NCI-H82 (cell line): ENCODE measurements at regions not wholly inside any gene's neighbourhood (a gene's known extent, or its start where the extent isn't known, plus 50 kb on each side); places are given as distances from the start of the nearest gene placed in this dataset.

Experiments used
- DNase-seq: peaks from one replicate; lab custom pipeline; 2025; lab: John Stamatoyannopoulos, UW

DNA sequence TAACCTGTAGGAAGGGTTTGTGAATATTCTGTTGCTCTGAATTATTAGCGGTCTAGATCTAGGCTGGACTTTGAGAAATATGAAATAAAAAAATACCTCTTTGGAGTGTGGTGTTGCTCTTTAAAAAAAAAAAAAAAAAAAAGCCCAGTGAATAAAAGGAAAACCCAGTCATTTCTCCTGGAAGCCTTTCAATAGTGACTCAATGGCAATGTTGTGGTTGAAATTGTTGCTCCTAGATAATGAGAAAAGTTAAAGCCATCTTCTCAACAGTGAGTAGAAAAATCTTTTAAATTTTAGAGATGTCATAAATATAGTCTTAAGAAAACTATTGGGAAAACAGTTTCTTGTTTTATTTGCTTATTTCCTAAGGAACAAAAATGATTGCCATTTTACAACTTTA, 135.3 kb downstream of the RFC3 start:
- DNase-seq: no peak

DNA sequence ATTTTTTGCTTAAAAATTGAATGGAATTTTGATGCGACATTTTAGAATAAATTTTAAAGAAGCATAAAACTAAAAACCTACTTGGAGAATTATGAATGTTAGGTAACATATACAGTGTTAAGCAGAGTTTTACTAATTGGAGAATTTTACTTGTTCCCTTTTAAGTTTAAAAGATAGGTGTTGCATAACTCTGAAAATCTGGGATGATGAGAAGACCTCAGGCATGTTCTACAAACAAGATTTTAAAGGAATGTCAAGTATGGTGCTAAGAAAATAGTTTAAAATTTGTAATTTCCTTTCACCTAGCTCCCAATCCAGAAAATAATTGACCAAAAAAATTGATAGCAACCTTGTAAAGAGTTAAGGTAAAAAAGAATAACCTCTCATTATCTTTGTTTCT, 135.8 kb downstream of the RFC3 start:
- no peak for DNase-seq

DNA sequence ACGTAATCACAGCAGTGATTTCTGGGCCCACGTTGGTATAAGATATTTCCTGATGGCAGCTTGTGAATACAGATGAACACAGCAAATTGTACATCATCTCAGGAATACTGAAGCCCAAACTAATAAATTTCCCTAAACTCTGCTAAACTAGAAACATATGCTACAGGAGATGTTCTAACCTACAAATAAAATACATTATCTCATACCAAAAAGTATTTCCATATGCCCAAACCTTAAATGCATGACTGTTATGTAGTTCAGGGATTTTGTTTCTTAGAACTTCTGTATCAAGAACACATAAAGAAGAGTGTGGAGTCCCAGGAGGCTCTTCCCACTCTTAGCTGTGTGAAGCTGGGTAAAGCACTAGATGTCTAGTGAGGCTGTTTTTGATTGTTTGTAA, 138.4 kb downstream of the RFC3 start:
- no peak for DNase-seq

DNA sequence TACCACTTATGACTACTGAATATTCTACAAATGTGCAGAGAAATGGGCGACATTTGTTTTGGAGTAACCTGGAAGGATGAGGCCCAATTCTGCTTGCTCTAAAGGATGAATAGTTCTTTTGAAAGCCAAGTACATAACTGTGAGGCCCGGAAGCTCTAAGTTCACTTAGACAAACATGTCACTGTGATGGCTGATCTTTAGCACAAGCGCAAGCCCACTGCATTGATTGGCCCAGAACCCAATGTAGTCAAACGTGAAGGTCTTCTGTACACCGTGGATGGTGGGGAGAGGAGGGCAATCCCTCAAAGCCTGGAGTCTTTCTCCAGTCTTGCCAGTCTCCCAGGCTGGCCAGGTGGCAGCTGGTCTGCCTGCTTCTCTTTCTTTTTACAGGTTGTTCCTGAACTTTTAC, 139.6 kb downstream of the RFC3 start:
- no peak for DNase-seq

DNA sequence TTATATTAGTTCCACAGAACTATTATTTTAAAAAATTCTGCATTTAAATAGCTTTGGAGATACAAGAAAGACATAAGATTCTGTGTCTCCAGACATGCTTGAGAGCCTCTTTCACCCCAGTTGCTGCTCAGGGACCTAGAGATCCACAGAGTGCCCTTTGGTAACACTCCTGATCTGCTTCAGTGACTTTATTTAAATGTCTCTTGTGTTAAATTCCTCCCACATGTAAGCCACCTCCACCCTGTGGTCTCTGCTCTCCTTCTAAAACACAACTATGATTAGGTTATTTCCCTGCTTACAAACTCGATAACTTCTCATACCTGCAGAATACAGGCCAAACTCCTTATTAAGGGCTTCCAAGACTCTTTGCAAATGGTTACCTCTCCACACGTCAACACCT, 141.0 kb downstream of the RFC3 start:
- DNase-seq: no peak

DNA sequence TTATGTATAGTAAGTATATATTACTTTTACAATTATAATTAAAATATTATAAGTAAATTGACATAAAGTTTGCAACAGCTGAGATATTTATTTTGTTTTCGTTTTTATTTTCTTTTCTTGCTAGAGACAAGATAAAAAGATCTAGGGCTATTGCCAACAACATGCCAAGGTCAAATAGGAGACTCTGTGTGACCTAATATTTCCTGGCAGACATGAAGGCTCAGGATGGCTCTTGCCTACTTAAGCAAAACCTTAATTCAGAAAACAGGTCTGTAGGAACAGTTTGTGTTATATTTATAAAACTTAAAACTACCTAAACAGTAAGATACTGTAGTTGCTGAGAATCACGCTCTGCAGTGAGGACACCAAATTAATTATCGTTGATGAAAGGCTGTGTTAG, 145.2 kb downstream of the RFC3 start:
- DNase-seq: no peak

DNA sequence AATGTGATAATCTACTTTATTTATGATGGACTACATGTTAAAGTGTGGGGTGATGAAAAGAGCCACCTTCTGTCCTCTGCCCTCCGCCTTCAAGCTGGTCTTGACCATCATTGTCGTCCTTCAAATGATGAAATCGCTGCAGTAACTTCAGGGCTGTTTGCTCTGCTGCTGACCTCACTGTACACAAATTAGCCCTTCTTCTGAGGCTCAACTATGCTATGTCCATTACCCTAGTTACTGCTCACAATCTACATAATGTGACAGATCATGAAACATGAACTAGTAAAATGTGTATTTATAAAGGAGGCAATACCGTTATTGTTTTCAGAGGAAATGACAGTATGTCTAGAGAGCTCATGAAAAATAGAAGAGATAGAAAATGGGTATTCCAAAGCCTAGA, 145.9 kb downstream of the RFC3 start:
- no peak for DNase-seq

DNA sequence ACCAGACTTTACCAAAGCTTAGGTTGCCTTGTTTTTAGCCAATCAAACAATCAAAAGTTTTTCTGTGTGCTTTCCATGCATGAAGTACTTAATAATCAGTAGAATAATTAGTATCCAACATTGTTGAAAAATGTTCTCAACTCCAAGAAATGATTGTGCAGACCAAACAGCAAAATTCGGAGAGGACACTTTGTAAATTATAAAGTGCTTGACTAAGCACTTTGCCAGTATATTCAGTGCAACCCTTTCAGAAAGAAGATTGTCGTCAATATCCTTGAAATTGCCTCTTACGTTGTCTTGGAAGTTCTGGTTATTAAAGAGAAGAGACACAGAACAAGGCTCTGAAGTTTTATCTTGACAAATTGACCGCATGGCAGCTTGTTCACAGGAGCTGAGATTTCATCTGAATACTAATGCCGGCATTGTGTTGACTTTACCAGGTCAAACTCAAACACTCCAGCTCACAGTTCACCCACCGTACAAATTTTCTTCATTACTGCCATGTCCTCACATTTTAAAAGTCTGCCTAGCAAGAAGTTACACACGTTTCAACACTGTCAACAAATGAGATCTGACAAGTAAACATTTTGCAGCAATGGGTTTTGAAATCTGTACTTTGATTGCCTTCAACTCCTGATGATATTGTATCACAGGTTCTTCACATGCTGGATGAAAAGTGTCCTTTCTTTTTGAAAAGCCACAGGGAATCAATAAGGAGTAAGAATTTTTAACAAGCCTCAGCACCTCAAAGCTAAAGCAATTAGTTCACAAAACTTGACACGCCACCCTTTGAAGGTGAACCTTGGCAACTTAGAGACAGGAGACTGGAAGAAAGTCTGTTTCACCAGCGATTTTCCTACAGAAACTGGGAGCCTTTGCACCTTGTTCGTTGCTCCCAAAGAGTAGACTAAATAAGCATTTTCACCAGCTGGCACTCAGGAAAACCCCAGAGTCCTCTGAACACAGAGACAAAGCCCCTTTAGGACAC, 150.9 kb downstream of the RFC3 start:
- no peak for DNase-seq

DNA sequence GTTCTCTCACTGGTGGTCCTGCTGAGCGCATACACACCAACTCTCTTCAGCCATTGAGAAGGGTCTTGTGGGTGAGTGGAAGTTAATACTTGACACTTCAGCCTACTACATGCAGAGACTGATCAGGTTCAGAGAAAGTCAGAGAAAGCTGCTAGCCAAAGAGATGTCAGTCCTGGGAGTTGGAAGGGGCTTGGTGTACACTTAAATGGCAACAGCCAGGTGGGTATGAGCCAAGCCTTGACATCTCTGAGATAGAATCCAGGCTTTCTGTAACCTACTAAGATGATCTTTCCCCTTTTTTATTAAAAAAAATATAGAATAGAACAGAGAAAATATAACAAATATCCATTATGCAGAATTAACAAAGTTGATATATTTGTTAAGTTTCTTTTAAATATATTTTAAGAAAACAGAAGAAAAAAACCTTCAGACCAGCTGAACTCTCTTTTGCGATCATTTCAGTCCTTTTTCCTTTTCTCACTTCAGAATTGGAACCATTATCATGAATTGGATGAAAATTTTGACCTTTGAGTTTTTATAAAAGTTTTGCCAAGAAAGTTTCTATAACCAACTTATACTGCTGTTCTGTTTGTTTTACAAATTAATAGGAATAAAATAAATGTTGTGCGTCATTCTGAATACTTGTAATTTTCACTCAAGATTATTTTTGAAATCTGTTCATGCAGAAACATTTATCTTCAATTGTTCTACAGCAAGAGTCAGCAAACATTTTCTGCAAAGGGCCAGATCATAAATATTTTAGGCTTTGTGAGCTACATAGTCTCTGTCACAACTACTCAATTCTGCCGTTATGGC, 153.0 kb downstream of the RFC3 start:
- DNase-seq: no peak

DNA sequence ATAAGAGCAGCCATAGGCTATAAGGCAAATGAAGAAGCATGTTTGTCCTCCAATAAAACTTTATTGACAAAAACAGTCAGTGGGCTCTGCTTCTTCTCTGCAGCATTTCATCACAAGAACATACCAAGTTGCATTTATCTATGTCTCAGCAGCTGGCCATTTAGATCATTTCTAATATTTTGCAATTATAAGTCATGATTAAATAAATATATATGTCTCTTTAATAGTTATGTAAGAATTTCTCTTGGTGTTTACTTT, 153.5 kb downstream of the RFC3 start:
- no peak for DNase-seq

DNA sequence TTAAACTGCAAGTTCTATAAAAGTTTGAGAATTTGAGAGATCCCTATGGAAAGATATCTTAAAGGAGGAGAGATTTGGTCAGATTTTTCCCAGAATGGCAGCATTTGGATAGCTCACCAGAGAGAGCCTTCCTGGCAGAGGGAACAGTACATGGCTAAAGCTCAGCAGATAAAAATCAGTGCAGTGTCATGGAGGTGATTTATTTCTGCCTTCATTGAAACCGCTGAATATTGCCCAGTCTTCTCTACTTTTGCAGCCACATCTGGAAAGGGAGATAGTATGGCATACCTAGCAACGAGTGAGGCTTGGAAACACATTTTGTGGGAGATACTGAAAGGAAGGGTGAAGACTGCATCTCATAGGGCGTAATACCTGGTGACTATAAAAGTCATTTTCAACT, 155.2 kb downstream of the RFC3 start:
- no peak for DNase-seq

DNA sequence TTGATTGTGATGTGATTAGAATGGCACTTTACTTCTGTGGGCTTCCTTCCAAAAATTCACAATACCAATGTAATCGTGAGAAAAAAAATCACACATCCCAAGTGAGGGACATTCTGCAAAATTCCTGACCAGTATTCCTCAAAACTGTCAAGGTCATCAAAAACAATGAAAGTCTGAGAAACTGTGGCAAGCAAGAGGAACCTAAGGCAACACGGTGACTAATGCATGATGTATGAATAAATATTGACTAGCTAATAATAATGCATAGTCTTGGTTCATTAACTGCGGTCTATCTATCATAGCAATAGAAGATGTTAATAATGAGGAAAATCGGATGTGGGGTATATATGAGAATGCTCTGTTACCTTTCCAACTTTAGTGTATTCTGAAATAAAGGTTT, 159.0 kb downstream of the RFC3 start:
- no peak for DNase-seq

DNA sequence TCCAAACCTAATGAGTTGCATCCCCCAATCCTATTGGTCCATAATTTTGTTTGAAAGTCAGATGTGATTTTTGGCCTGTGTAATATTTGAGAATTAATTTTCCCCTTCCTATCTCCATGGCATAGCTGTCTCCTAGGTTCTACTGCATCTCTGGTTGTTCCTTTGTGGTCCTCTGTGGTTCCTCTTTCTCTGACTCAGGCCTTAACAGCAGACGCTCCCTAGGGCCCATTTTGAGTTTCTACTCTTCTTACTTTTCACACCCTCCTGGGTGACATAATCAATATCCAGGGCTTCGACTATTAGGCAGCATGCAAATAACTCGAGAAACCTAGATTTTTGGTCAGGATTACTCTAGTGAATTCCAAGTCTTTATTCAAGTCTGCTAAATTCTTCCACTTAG, 160.7 kb downstream of the RFC3 start:
- no peak for DNase-seq

DNA sequence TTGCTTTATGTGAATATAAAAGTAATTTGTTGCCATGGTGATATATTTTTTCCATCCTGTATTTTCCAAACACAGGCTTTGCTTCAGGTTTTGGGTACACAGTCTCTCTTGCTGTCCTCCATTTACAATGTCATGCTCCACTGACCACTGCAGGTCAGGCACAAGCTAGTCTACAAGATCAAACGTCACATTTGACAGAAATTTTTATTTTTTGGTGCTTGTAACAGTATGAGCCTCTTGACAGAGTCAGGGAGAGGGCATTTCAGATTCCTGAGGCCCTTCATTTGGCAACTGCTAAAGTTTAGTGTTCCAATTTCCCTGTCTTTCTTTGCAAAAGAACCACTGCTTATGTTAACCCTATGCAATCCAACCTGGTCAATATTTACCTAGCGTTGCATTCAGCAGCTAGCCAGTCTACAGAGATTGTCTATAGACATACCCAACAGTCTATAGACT, 175.0 kb downstream of the RFC3 start:
- DNase-seq: no peak

DNA sequence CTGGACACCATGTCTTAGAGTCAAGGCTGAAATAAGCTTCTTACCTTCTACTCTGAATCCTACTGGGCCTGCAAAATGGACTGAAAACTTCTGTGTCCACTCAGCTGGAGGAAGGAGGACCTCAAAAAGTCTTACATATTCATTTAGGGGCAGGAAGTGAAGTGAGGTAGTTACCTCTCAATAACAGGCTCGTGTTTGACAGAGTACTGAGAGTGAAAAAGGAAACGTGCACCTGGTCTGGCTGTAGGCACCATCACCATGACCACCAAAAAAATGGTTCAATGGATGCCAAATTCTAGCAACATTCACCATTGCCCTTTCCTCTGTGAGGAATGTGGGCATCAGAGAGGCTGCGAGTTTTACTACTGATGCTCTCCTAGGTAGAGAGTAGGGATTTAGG, 176.2 kb downstream of the RFC3 start:
- no peak for DNase-seq

DNA sequence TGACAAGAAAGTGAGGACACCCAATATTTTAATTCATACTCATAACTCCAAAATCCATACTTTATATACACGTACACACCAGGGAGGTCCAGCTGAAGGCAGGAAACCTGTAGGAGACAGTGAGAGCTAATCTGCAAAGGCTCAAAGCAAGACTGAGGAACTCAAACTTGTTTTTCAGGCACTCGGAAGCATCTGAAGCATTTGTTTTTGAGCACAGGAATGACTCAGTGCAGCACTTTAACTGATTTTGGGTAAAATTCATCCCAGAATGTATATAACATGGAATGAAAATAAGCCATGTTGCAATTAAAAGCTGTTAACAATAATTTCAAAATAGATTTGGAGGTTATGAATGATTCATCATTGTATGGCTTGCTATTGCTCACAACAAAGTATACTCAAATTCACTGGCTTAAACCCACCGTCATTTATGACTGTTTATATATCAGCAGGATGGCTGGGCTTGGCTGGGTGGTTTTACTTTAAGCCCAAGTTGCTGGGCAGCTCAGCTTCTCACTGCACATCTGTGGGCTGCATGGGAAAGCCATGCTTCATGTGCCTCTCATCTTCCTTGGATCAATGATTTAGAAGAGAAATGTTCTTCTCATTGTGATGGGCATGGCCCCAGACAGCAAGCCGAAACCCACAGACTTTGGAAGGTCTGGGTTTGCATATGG, 177.0 kb downstream of the RFC3 start:
- DNase-seq: no peak

DNA sequence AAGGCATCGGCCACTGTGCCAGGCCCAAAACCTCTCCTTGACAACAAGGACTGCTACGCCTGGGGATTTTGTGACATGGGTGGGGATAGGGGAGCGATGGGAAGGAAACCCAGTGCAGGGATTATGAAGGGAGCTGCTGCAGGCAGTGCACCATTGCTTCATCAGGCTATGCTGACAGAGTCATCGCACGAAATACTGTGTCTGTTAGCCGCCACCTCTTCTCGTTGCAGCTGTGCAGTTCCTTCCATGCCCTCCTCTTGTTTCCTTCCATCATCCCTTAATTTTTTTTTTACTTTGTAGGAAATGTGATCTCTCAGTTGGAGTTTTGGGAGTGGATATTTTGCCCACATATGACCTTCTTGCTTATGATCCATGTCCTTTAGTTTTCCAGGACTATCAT, 178.7 kb downstream of the RFC3 start:
- DNase-seq: no peak

DNA sequence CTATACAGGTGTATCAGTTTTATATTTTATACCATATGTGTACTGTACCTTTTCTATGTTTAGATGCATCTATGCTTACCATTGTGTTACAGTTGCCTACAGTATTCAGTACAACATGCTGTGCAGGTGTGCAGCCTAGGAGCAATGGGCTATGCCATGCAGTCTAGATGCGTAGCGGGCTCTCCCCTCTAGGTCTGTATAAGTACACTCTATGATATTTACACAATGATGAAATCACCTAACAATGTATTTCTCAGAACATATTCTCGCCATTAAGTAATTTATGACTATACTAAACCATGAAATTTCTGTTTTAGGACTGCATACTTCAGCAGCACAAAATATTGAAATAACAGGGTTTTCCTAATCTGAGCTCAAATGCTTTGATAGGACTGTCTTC, 179.6 kb downstream of the RFC3 start:
- no peak for DNase-seq

DNA sequence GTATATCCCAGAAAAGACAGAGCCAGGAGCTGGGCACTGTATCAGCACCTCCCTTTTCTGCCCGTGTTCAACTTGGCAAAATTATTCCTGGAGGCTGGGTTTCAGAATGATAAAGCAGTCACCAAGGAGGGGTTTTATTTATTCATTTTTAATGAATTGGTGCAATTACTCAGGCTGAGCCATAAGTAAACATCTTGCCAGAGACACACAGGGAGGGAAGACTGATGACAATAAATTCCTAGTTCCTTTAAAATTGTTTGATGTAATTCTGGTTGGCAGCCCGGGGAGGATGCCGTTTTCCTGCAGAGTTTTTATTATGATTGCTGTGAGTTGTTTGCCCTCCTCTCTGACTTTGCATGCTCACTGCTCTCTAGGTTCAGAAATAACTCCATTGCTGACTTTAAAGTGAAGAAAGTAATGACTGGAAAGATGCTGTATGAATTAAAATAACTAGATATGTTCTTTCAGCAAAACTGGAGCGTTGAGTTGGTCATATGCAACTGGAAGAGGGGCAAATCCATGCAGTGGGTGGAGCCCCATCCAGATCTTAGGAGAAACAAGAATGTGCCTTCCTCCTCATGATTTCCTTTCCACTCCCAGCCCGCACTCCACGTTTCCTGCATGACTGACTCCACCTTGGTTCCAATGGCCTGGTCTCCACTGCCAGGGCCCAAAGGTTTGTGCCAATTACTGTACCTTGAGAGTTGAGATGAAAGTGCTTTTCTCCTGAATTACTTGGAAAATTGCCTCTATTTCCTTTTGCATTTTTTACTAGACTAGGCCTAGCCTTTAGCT, 182.1 kb downstream of the RFC3 start:
- DNase-seq: no peak

DNA sequence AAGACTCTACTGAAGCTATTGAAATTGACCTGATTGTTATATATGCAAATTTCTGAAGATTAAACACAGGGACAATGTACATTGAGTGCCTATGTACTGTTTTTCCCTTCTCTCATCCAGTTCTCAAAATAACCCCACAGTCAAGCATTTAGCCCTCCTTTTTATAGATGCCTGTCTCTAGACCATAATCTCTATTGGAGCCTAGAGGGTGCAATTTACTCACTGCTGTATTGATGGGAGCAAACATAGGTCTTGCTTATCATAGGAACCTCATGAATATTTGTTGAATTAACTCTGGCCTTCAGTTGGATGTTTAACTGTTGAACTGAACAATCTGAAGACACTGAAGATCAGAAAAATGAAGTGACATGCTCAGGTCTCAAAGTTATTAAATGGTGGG, 183.0 kb downstream of the RFC3 start:
- DNase-seq: no peak

DNA sequence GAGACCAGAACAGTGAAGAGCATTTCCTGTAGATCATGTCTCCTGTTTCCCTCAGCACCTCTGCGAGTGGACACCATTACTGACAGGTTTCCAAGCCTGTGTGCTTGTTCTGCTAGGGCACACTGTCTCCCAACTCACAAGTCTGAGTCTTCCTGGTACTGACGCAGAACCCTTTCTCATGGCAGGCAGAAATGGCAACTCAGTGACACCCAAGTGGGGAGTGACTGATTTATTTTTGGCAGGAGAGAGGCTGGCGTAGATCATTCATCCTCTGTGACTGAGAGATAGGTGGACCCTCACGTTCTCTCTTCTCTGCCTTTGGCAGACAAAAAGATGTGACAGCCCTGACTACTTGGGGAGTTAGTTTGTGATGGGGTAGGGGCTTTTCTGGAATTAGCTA, 183.4 kb downstream of the RFC3 start:
- no peak for DNase-seq

DNA sequence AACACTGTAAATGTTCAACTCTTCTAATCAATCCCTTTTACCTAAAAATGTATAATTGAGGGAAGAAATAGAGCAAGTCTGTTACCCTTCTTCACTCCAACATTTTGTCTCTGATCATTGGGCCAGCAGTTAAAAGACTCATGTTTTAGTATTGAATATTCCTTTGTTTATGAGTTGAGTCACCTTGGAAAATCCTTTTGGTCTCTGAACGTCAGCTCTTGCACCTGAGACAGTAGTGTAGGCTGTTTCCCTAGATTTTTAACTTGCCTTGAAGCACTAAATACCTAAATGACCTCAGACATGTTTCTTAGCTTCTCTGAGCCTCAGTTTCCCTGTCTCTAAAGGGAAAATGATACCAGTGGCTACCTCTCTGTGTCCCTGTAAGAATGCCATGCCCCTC, 184.2 kb downstream of the RFC3 start:
- DNase-seq: no peak
